ENCODE measurements at regions not wholly inside any gene's neighbourhood (a gene's known extent, or its start where the extent isn't known, plus 50 kb on each side); places are given as distances from the start of the nearest gene placed in this dataset.

GRCh38 chr12:22904485-22904884, 279.5 kb downstream of the ETNK1 start:
- H3K27me3 Mint-ChIP-seq (ENCODE audit: insufficient read depth, unreplicated experiment) = peaks cover 20% of the 10 kb centered on the region
- Histone ChIP-seq H3K36me3 (ENCODE audit: control insufficient read depth, insufficient read depth, low read length) (no peaks in the 10 kb centered on the region), H3K27me3 (replicated peaks; ENCODE audit: control insufficient read depth, insufficient read depth, low read length) (no peaks in the 10 kb centered on the region), H3K4me3 (ENCODE audit: low read depth, low read length) (no peak overlapping the region), H3K9me3 (0 out of 2 replicates have a peak, but pooled peaks cover 2% of the 10 kb centered on the region), H3K4me1 (peaks cover 4% of the 10 kb centered on the region)
- H3K4me3 Mint-ChIP-seq (ENCODE audit: unreplicated experiment) = no peak overlapping the region
- ChIA-PET POLR2A (no interaction called here), CTCF (no interaction called here)
- intact Hi-C loops (cut with micrococcal nuclease; ENCODE audit: unreplicated experiment) = no loop called here
- peaks cover 19% of the 10 kb centered on the region for H3K9me3 Mint-ChIP-seq (ENCODE audit: unreplicated experiment)
- peaks cover 7% of the 10 kb centered on the region for H3K4me1 Mint-ChIP-seq (ENCODE audit: low read depth, unreplicated experiment)
- no peaks in the 10 kb centered on the region for H3K36me3 Mint-ChIP-seq (ENCODE audit: insufficient read depth, unreplicated experiment)
- no peak overlapping the region for H3K27ac Mint-ChIP-seq (ENCODE audit: unreplicated experiment)
- no TSS peak for BruUV-seq (replicated peaks)
- no peak for DNase-seq
- no peak for TF ChIP-seq CTCF (IDR thresholded peaks at IDR 0.05; ENCODE audit: insufficient read depth in 1 of 2, low read depth in 1 of 2, low read length in 1 of 2, severe bottlenecking in 1 of 2, unreplicated experiment in 1 of 2)

- Mint-ChIP-seq H3K36me3 (ENCODE audit: insufficient read depth, unreplicated experiment) (no peaks in the 10 kb centered on the region), H3K27me3 (ENCODE audit: insufficient read depth, unreplicated experiment) (peaks cover 30% of the 10 kb centered on the region), H3K27ac (ENCODE audit: unreplicated experiment) (no peak overlapping the region), H3K4me3 (ENCODE audit: unreplicated experiment) (no peak overlapping the region), H3K9me3 (ENCODE audit: unreplicated experiment) (no peaks in the 10 kb centered on the region), H3K4me1 (ENCODE audit: low read depth, unreplicated experiment) (no peaks in the 10 kb centered on the region)
- no peak for DNase-seq
- no TSS peak for BruUV-seq (replicated peaks)
- POLR2A ChIA-PET = no interaction called here
- Histone ChIP-seq H3K4me1 (no peaks in the 10 kb centered on the region), H3K4me3 (ENCODE audit: low read depth, low read length) (no peak overlapping the region), H3K9me3 (no peaks in the 10 kb centered on the region), H3K36me3 (ENCODE audit: control insufficient read depth, insufficient read depth, low read length) (no peaks in the 10 kb centered on the region), H3K27me3 (replicated peaks; ENCODE audit: control insufficient read depth, insufficient read depth, low read length) (peaks cover 2% of the 10 kb centered on the region; the same call in 1 of the 2 replicates)
- no peak for TF ChIP-seq CTCF (IDR thresholded peaks at IDR 0.05; ENCODE audit: insufficient read depth in 1 of 2, low read depth in 1 of 2, low read length in 1 of 2, severe bottlenecking in 1 of 2, unreplicated experiment in 1 of 2)
- CTCF ChIA-PET = no interaction called here
- intact Hi-C loops (cut with micrococcal nuclease; ENCODE audit: unreplicated experiment) = no loop called here
Measured at GRCh38 chr12:22916241-22916640, 291.3 kb downstream of the ETNK1 start.

GRCh38 chr12:22916815-22917214, 291.8 kb downstream of the ETNK1 start:
- H3K9me3 Mint-ChIP-seq (ENCODE audit: unreplicated experiment) = no peaks in the 10 kb centered on the region
- H3K4me3 Mint-ChIP-seq (ENCODE audit: unreplicated experiment) = no peak overlapping the region
- DNase-seq = no peak
- intact Hi-C loops (cut with micrococcal nuclease; ENCODE audit: unreplicated experiment) = no loop called here
- H3K27me3 ChIP-seq (replicated peaks; ENCODE audit: control insufficient read depth, insufficient read depth, low read length) = peaks cover 2% of the 10 kb centered on the region; the same call in 1 of the 2 replicates
- no peak for TF ChIP-seq CTCF (IDR thresholded peaks at IDR 0.05; ENCODE audit: insufficient read depth in 1 of 2, low read depth in 1 of 2, low read length in 1 of 2, severe bottlenecking in 1 of 2, unreplicated experiment in 1 of 2)
- H3K9me3 ChIP-seq = no peaks in the 10 kb centered on the region
- ChIA-PET POLR2A (no interaction called here), CTCF (no interaction called here)
- no peaks in the 10 kb centered on the region for H3K4me1 Mint-ChIP-seq (ENCODE audit: low read depth, unreplicated experiment)
- H3K4me1 ChIP-seq = no peaks in the 10 kb centered on the region
- H3K36me3 ChIP-seq (ENCODE audit: control insufficient read depth, insufficient read depth, low read length) = no peaks in the 10 kb centered on the region
- H3K4me3 ChIP-seq (ENCODE audit: low read depth, low read length) = no peak overlapping the region
- H3K27me3 Mint-ChIP-seq (ENCODE audit: insufficient read depth, unreplicated experiment) = peaks cover 31% of the 10 kb centered on the region
- no TSS peak for BruUV-seq (replicated peaks)
- no peak overlapping the region for H3K27ac Mint-ChIP-seq (ENCODE audit: unreplicated experiment)
- no peaks in the 10 kb centered on the region for H3K36me3 Mint-ChIP-seq (ENCODE audit: insufficient read depth, unreplicated experiment)

All from Caco-2 (cell line).